ENCODE measurements at regions not wholly inside any gene's neighbourhood (a gene's known extent, or its start where the extent isn't known, plus 50 kb on each side); places are given as distances from the start of the nearest gene placed in this dataset.
"Not testable (repeated sequence)": the region's sequence is repeated elsewhere in the genome, so short reads cannot be mapped to it uniquely, and the experiment has no call there.

GRCh38 chr4:188918787-188919186 is 779.5 kb downstream of the TRIML1 start:
- FAIRE-seq, result no peak
- DNase-seq (ENCODE audit: low spot score), result no peak

GRCh38 chr4:188930822-188931221 is 791.6 kb downstream of the TRIML1 start:
- no peak for DNase-seq (ENCODE audit: low spot score)

GRCh38 chr4:188934320-188934962 is 795.2 kb downstream of the TRIML1 start:
- no peak for FAIRE-seq
- DNase-seq (ENCODE audit: low spot score), result no peak

More at GRCh38 chr4:188930822-188931221, 791.6 kb downstream of the TRIML1 start:
- no peak for FAIRE-seq

- FAIRE-seq (peak; percentile 59), DNase-seq (ENCODE audit: low spot score) (peak; percentile 65)
Measured at GRCh38 chr4:188941524-188942119, 802.4 kb downstream of the TRIML1 start.

GRCh38 chr4:188942606-188943005 is 803.4 kb downstream of the TRIML1 start:
- FAIRE-seq, result no peak
- no peak for DNase-seq (ENCODE audit: low spot score)

GRCh38 chr4:188949596-188949995 is 810.4 kb downstream of the TRIML1 start:
- DNase-seq (ENCODE audit: low spot score), result no peak
- FAIRE-seq, result no peak

GRCh38 chr4:188955066-188955465 is 815.8 kb downstream of the TRIML1 start:
- FAIRE-seq (no peak), DNase-seq (ENCODE audit: low spot score) (no peak)

- no peak for DNase-seq (ENCODE audit: low spot score)
- no peak for FAIRE-seq
Measured at GRCh38 chr4:188956566-188956965, 817.3 kb downstream of the TRIML1 start.

- DNase-seq (ENCODE audit: low spot score), result no peak
- FAIRE-seq, result no peak
Measured at GRCh38 chr4:188958346-188958745, 819.1 kb downstream of the TRIML1 start.

- FAIRE-seq (no peak), DNase-seq (ENCODE audit: low spot score) (no peak)
Measured at GRCh38 chr4:188959424-188959823, 820.2 kb downstream of the TRIML1 start.

- DNase-seq (ENCODE audit: low spot score), result no peak
- no peak for FAIRE-seq
Measured at GRCh38 chr4:188960411-188961093, 821.3 kb downstream of the TRIML1 start.

GRCh38 chr4:188971125-188971524 is 831.9 kb downstream of the TRIML1 start:
- DNase-seq (ENCODE audit: low spot score) (no peak), FAIRE-seq (no peak)

- DNase-seq (ENCODE audit: low spot score) (no peak), FAIRE-seq (no peak)
Measured at GRCh38 chr4:188975271-188975670, 836.0 kb downstream of the TRIML1 start.

GRCh38 chr4:188976644-188977115 is 837.4 kb downstream of the TRIML1 start:
- FAIRE-seq (no peak), DNase-seq (ENCODE audit: low spot score) (peak; percentile 27)

GRCh38 chr4:188977232-188977631 is 838.0 kb downstream of the TRIML1 start:
- FAIRE-seq; DNase-seq (ENCODE audit: low spot score): not testable (repeated sequence)

GRCh38 chr4:188984518-188984917 is 845.3 kb downstream of the TRIML1 start:
- no peak for DNase-seq (ENCODE audit: low spot score)
- no peak for FAIRE-seq

- DNase-seq (ENCODE audit: low spot score) (peak; percentile 27), FAIRE-seq (no peak)
Measured at GRCh38 chr4:188986271-188986689, 847.0 kb downstream of the TRIML1 start.

GRCh38 chr4:188987011-188987410 is 847.8 kb downstream of the TRIML1 start:
- FAIRE-seq (no peak), DNase-seq (ENCODE audit: low spot score) (no peak)

GRCh38 chr4:188988131-188988530 is 848.9 kb downstream of the TRIML1 start:
- FAIRE-seq (no peak), DNase-seq (ENCODE audit: low spot score) (no peak)

GRCh38 chr4:188989371-188989770 is 850.1 kb downstream of the TRIML1 start:
- FAIRE-seq (no peak), DNase-seq (ENCODE audit: low spot score) (no peak)

GRCh38 chr4:188992706-188993105 is 853.5 kb downstream of the TRIML1 start:
- DNase-seq (ENCODE audit: low spot score) (no peak), FAIRE-seq (no peak)

- no peak for FAIRE-seq
Measured at GRCh38 chr4:188993871-188994270, 854.6 kb downstream of the TRIML1 start.

More at GRCh38 chr4:188993871-188994270, 854.6 kb downstream of the TRIML1 start:
- no peak for DNase-seq (ENCODE audit: low spot score)
